Gastroesophageal sphincter (tissue), 4 donors: ENCODE measurements at regions not wholly inside any gene's neighbourhood (a gene's known extent, or its start where the extent isn't known, plus 50 kb on each side); places are given as distances from the start of the nearest gene placed in this dataset.

Source experiments
- ATAC-seq: fragments of 150-250 bp; one replicate; pipeline ENCODE4 v1.9.1; 2016; ENCODE audit warnings: mild to moderate bottlenecking, moderate library complexity
- H3K27ac ChIP-seq, 4 donors: fragments of 200-600 bp; sonication (generic) in 3 of 4; 1 replicate in 3 of 4; 2 replicates in 1 of 4; pipeline ENCODE4 v1.5.1; 2016 to 2019
- H3K27me3 ChIP-seq: fragments of 200-600 bp; sonication (generic); one replicate; pipeline ENCODE4 v1.5.1; 2019
- H3K36me3 ChIP-seq, 2 donors: fragments of 200-600 bp; sonication (generic); one replicate each; pipeline ENCODE4 v1.5.1; 2019; ENCODE audit warnings: control low read depth in 1 of 2
- H3K4me1 ChIP-seq, 3 donors: fragments of 200-600 bp; sonication (generic); 1 replicate in 2 of 3; 2 replicates in 1 of 3; pipeline ENCODE4 v1.5.1; 2016 to 2019; ENCODE audit warnings: control low read depth in 2 of 3
- H3K4me3 ChIP-seq, 2 donors: fragments of 200-600 bp; sonication (generic); one replicate each; pipeline ENCODE4 v1.5.1; 2019; ENCODE audit warnings: mild to moderate bottlenecking in 1 of 2, moderate library complexity in 1 of 2
- H3K9me3 ChIP-seq, 3 donors: fragments of 200-600 bp; sonication (generic); one replicate each; pipeline ENCODE4 v1.5.1; 2017 to 2019; ENCODE audit warnings: control low read depth in 2 of 3
- EP300 ChIP-seq: sonication (generic); formaldehyde crosslinking; IDR thresholded peaks from one replicate; pipeline ENCODE4 v1.6.1; 2017; ENCODE audit warnings: antibody characterized with exemption, mild to moderate bottlenecking
- POLR2A ChIP-seq, 2 donors: fragments of 450-650 bp; IDR thresholded peaks; one replicate each; pipeline ENCODE4 v1.6.1; 2017; ENCODE audit warnings: antibody characterized with exemption in 2 of 2, mild to moderate bottlenecking in 2 of 2, moderate library complexity in 1 of 2
- POLR2AphosphoS5 ChIP-seq: sonication (generic); formaldehyde crosslinking; IDR thresholded peaks from one replicate; pipeline ENCODE4 v1.6.1; 2017; ENCODE audit warnings: antibody characterized with exemption
- WGBS, 2 donors: methylation state at CpG; one replicate each; pipeline ENCODE4 v1.1.5; 2018; ENCODE audit warnings: low coverage in 1 of 2; 5-methylcytosine and 5-hydroxymethylcytosine counted together
- TF ChIP-seq, protein P1 (sequence below), 4 experiments: fragments of 200-600 bp in 2 of 4; fragments of 450-650 bp in 2 of 4; sonication (generic) in 1 of 4; IDR thresholded peaks; one replicate each; pipeline ENCODE4 v1.5.1; 2017 to 2019; ENCODE audit warnings: antibody characterized with exemption in 4 of 4, mild to moderate bottlenecking in 2 of 4, moderate library complexity in 2 of 4

DNA sequence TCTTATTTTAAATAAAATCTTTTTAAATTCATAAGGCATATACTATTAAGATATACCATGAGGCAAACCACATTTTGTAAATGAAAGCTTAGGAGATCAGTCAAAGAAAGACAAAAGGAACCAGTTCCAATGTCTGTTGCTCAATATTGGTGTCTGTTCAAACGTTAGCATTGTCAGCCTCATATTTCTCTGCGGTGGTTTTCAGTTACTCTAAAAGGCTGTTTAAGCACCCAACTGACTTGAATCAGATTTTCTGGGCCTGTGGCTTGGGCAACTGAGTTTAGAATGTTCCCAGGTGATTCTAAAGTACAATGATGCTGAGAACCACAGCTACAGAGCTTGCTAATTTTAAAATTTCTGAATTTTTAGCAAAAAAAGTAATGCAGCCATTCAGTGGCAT lies 166.3 kb upstream of the KIF2A start:
- TF ChIP-seq EP300 (no peak), POLR2AphosphoS5 (no peak), POLR2A (IDR thresholded peaks at IDR 0.05) (no peak)
- TF ChIP-seq, protein P1, sequence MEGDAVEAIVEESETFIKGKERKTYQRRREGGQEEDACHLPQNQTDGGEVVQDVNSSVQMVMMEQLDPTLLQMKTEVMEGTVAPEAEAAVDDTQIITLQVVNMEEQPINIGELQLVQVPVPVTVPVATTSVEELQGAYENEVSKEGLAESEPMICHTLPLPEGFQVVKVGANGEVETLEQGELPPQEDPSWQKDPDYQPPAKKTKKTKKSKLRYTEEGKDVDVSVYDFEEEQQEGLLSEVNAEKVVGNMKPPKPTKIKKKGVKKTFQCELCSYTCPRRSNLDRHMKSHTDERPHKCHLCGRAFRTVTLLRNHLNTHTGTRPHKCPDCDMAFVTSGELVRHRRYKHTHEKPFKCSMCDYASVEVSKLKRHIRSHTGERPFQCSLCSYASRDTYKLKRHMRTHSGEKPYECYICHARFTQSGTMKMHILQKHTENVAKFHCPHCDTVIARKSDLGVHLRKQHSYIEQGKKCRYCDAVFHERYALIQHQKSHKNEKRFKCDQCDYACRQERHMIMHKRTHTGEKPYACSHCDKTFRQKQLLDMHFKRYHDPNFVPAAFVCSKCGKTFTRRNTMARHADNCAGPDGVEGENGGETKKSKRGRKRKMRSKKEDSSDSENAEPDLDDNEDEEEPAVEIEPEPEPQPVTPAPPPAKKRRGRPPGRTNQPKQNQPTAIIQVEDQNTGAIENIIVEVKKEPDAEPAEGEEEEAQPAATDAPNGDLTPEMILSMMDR (IDR thresholded peaks at IDR 0.05), result no peak
- 70 to 81% methylated on average over 2 of the region's 2 CpGs for WGBS, 2 donors
- Histone ChIP-seq H3K36me3 (no peaks in the 10 kb centered on the region), H3K9me3 (no peaks in the 10 kb centered on the region), H3K4me3 (no peak overlapping the region), H3K4me1 (peaks cover 0 to 28% (median 8%) of the 10 kb centered on the region in 3 donors), H3K27me3 (no peaks in the 10 kb centered on the region), H3K27ac (no peak overlapping the region)
- ATAC-seq, result no peak

DNA sequence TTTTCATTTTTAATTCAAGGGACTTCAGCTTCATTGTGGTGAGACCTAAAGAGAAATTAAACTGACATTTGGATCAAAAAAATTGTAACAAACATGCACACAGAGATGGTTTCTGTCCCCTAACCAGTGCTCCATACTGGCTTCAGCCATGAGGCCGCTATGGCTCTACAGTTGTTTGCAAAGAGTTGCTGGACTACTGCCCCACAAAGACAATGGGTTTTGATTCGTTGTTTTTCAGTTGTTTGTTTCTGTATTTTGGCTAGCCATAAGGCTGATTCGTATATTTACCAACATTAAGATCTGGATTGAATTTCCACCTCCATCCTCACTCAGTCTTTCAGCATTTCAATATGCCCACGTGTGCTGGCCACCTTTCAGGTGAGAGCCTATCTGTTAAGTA lies 163.7 kb upstream of the KIF2A start:
- TF ChIP-seq, protein P1 (IDR thresholded peaks at IDR 0.05), result no peak
- TF ChIP-seq POLR2A (IDR thresholded peaks at IDR 0.05), result no peak
- no peak for TF ChIP-seq POLR2AphosphoS5
- TF ChIP-seq EP300, result no peak
- Histone ChIP-seq H3K27ac (no peak overlapping the region), H3K9me3 (no peaks in the 10 kb centered on the region), H3K36me3 (no peaks in the 10 kb centered on the region), H3K4me1 (peaks cover 0 to 30% (median 8%) of the 10 kb centered on the region in 3 donors), H3K27me3 (no peaks in the 10 kb centered on the region), H3K4me3 (no peak overlapping the region)
- WGBS, 2 donors, result 60 to 80% methylated on average over 2 to 4 of the region's 4 CpGs
- no peak for ATAC-seq

GRCh38 chr5:62143268-62144229 lies 162.5 kb upstream of the KIF2A start:
- 11 to 29% methylated on average over 12 to 13 of the region's 13 CpGs for WGBS, 2 donors
- Histone ChIP-seq H3K9me3 (no peaks in the 10 kb centered on the region), H3K4me1 (peaks cover 0 to 30% (median 8%) of the 10 kb centered on the region in 3 donors), H3K4me3 (no peak overlapping the region), H3K36me3 (no peaks in the 10 kb centered on the region), H3K27ac (peak overlapping the region in 2 of 4 donors; percentile 1 to 12), H3K27me3 (no peaks in the 10 kb centered on the region)
- ATAC-seq, result no peak
- TF ChIP-seq, protein P1 (IDR thresholded peaks at IDR 0.05), result peak in 2 of 4 experiments; percentile 27 to 61
- TF ChIP-seq EP300, result no peak

GRCh38 chr5:62144401-62145022 lies 161.5 kb upstream of the KIF2A start:
- WGBS, 2 donors, result 48 to 59% methylated on average over 5 of the region's 5 CpGs
- H3K27me3 ChIP-seq, result no peaks in the 10 kb centered on the region
- H3K4me1 ChIP-seq, result peaks cover 0 to 30% (median 8%) of the 10 kb centered on the region in 3 donors
- H3K27ac ChIP-seq, result peak overlapping the region in 2 of 4 donors; percentile 1 to 12
- TF ChIP-seq POLR2AphosphoS5, result no peak
- TF ChIP-seq, protein P1 (IDR thresholded peaks at IDR 0.05), result no peak
- no peak for TF ChIP-seq EP300
- TF ChIP-seq POLR2A (IDR thresholded peaks at IDR 0.05), result no peak
- no peaks in the 10 kb centered on the region for H3K9me3 ChIP-seq
- H3K4me3 ChIP-seq, result no peak overlapping the region
- ATAC-seq, result peak; percentile 36
- H3K36me3 ChIP-seq, result no peaks in the 10 kb centered on the region
